B cell (primary cell): ENCODE measurements at regions not wholly inside any gene's neighbourhood (a gene's known extent, or its start where the extent isn't known, plus 50 kb on each side); places are given as distances from the start of the nearest gene placed in this dataset.

Experiments used
- EZH2 ChIP-seq: IDR thresholded peaks from 2 replicates; pipeline ENCODE4 v1.6.1; 2012; ENCODE audit warnings: borderline replicate concordance, low read depth, mild to moderate bottlenecking, moderate library complexity, low read length; ENCODE audit not compliant: insufficient read depth, poor library complexity, severe bottlenecking
- TF ChIP-seq, protein P1 (sequence below): fragments of 200-600 bp; IDR thresholded peaks from one replicate; pipeline ENCODE4 v1.8.0; 2022; ENCODE audit warnings: antibody characterized with exemption, mild to moderate bottlenecking

DNA sequence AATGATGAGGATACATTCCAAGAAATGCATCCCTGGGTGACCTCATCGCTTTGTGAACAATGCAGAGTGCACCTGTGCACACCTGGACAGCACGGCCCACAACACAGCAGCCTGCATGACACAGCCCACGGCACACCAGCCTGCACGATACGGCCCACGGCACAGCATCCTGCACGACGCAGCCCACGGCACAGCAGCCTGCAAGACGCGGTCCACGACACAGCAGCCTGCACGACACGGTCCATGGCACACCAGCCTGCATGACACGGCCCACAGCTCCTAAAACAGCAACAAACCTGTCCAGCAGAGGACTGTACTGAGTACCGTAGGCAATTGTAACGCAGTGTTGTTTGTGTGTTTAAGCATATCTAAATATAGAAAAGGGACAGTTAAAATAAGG is 134.7 kb upstream of the PPP2R2D start:
- TF ChIP-seq, protein P1, sequence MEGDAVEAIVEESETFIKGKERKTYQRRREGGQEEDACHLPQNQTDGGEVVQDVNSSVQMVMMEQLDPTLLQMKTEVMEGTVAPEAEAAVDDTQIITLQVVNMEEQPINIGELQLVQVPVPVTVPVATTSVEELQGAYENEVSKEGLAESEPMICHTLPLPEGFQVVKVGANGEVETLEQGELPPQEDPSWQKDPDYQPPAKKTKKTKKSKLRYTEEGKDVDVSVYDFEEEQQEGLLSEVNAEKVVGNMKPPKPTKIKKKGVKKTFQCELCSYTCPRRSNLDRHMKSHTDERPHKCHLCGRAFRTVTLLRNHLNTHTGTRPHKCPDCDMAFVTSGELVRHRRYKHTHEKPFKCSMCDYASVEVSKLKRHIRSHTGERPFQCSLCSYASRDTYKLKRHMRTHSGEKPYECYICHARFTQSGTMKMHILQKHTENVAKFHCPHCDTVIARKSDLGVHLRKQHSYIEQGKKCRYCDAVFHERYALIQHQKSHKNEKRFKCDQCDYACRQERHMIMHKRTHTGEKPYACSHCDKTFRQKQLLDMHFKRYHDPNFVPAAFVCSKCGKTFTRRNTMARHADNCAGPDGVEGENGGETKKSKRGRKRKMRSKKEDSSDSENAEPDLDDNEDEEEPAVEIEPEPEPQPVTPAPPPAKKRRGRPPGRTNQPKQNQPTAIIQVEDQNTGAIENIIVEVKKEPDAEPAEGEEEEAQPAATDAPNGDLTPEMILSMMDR, result no peak
- no peak for TF ChIP-seq EZH2
